GM19238 (cell line): ENCODE measurements at regions not wholly inside any gene's neighbourhood (a gene's known extent, or its start where the extent isn't known, plus 50 kb on each side); places are given as distances from the start of the nearest gene placed in this dataset.

Experiments used
- DNase-seq: peaks from one replicate; pipeline ENCODE4 v3.0.0; 2011; ENCODE audit warnings: low spot score; ENCODE audit not compliant: insufficient read length

GRCh38 chr4:26020083-26020668, 106.2 kb downstream of the SMIM20 start:
- DNase-seq, result no peak

GRCh38 chr4:26020881-26021280, 106.9 kb downstream of the SMIM20 start:
- DNase-seq, result no peak

GRCh38 chr4:26021417-26022345, 107.7 kb downstream of the SMIM20 start:
- no peak for DNase-seq

- DNase-seq, result no peak
Measured at GRCh38 chr4:26022346-26023202, 108.6 kb downstream of the SMIM20 start.

GRCh38 chr4:26023203-26023972, 109.4 kb downstream of the SMIM20 start:
- no peak for DNase-seq

GRCh38 chr4:26024079-26024478, 110.1 kb downstream of the SMIM20 start:
- no peak for DNase-seq

- no peak for DNase-seq
Measured at GRCh38 chr4:26028133-26028792, 114.2 kb downstream of the SMIM20 start.

- DNase-seq, result peak; percentile 58
Measured at GRCh38 chr4:26028793-26029567, 115.0 kb downstream of the SMIM20 start.

- DNase-seq, result no peak
Measured at GRCh38 chr4:26029568-26030131, 115.6 kb downstream of the SMIM20 start.

GRCh38 chr4:26030260-26030667, 116.2 kb downstream of the SMIM20 start:
- DNase-seq, result no peak

- no peak for DNase-seq
Measured at GRCh38 chr4:26030780-26031179, 116.8 kb downstream of the SMIM20 start.

- no peak for DNase-seq
Measured at GRCh38 chr4:26031704-26032103, 117.7 kb downstream of the SMIM20 start.

- DNase-seq, result no peak
Measured at GRCh38 chr4:26032142-26032541, 118.1 kb downstream of the SMIM20 start.

- no peak for DNase-seq
Measured at GRCh38 chr4:26032630-26033317, 118.8 kb downstream of the SMIM20 start.

- DNase-seq, result no peak
Measured at GRCh38 chr4:26033389-26033788, 119.4 kb downstream of the SMIM20 start.

GRCh38 chr4:26034849-26035248, 120.8 kb downstream of the SMIM20 start:
- no peak for DNase-seq

GRCh38 chr4:26035921-26036320, 121.9 kb downstream of the SMIM20 start:
- DNase-seq, result no peak

GRCh38 chr4:26039639-26040359, 125.8 kb downstream of the SMIM20 start:
- no peak for DNase-seq
